Calu3 (cell line): ENCODE measurements at regions not wholly inside any gene's neighbourhood (a gene's known extent, or its start where the extent isn't known, plus 50 kb on each side); places are given as distances from the start of the nearest gene placed in this dataset.

Source experiments
- BruUV-seq: library from RNA; stranded (reverse); fragments of 400-500 nt; replicated peaks from 2 replicates; lab custom pipeline; 2021; lab: Mats Ljungman, UMichigan
- CTCF ChIA-PET: fragments of 300-600 bp; sonication (Branson Sonifier 250); formaldehyde crosslinking; loops from one replicate; lab custom pipeline; 2022; ENCODE audit warnings: antibody characterized with exemption; lab: Charles Lee
- DNase-seq: peaks from one replicate; pipeline ENCODE4 v3.0.0; 2022
- H3K27ac Mint-ChIP-seq: one replicate; pipeline ENCODE4 v1.8.0; 2022; ENCODE audit warnings: mixed read lengths; ENCODE audit not compliant: unreplicated experiment
- H3K27me3 Mint-ChIP-seq: one replicate; pipeline ENCODE4 v1.8.0; 2022; ENCODE audit warnings: mixed read lengths; ENCODE audit not compliant: unreplicated experiment
- H3K36me3 Mint-ChIP-seq: one replicate; pipeline ENCODE4 v1.8.0; 2022; ENCODE audit warnings: mild to moderate bottlenecking, moderate library complexity, mixed read lengths; ENCODE audit not compliant: insufficient read depth, unreplicated experiment
- H3K4me1 Mint-ChIP-seq: one replicate; pipeline ENCODE4 v1.8.0; 2022; ENCODE audit warnings: mild to moderate bottlenecking, low read depth, mixed read lengths; ENCODE audit not compliant: unreplicated experiment
- H3K4me3 Mint-ChIP-seq: one replicate; pipeline ENCODE4 v1.8.0; 2022; ENCODE audit warnings: mild to moderate bottlenecking, low read depth, moderate library complexity, mixed read lengths; ENCODE audit not compliant: unreplicated experiment
- H3K9me3 Mint-ChIP-seq: one replicate; pipeline ENCODE4 v1.8.0; 2022; ENCODE audit warnings: low read depth, mixed read lengths; ENCODE audit not compliant: unreplicated experiment
- intact Hi-C: fragments of 100-400 bp; cut with micrococcal nuclease; formaldehyde crosslinking; loops from one replicate; pipeline ENCODE4 v1.10.0; 2022; ENCODE audit not compliant: unreplicated experiment
- TF ChIP-seq, protein P1 (sequence below): fragments of 200-600 bp; IDR thresholded peaks from one replicate; pipeline ENCODE4 v1.8.0; 2022; ENCODE audit warnings: antibody characterized with exemption; ENCODE audit not compliant: unreplicated experiment

DNA sequence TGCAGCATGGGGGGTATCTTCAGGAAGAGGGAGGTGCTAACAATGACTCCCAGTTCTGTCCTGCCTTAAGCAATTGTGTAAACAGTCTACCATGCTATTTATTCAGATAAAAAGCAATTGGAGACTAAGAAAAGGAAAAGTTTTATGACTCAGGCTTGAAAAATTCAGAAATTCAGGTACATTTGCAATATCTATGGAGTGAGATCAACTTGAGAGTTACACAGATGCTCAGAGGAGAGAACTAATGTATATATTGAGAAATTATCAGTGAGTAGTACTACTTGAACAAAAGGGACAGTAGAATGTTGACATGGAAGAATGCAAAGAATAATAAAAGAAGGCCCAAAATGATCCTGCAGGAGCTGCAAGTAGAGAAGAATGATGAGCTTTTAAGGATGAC is 277.6 kb upstream of the DACH1 start:
- CTCF ChIA-PET, result interaction anchor here (0.7 kb wide), 1 partner anchor 18 kb away, joined by 3 read pairs; no protein-coding TSS in a partner anchor
- no TSS peak for BruUV-seq
- no peak overlapping the region for H3K27ac Mint-ChIP-seq

DNA sequence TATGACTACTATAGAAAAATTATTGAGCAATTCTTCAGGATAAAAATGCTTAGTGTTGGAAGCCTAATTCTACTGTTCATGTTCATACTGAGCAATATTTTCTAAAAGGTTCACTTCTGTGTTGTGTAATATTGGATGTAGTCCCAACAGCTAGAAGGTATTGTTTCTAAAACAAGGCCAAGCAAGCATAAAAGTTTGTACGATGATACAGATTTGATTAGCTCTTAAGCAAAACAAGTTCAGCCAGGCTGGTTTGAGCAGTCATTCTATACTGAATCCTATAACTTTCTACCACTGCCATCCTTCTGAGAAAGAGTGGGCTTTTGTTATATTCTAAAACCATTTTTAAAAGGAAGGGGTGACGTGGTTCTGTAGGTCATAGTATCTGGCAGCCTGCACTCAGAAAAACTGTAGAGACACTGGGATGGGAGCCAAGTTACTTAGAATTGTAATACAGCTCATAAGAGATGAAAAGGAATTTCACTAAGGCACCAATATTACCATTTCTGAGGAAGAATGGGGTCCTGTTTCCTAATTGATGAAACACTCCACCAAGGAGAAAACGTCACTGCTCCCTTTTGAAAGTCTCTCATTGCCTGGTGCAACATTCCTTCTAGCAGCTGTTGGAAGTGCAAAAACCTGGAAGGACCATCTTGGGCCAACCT is 275.0 kb upstream of the DACH1 start:
- Mint-ChIP-seq H3K27ac (no peak overlapping the region), H3K4me1 (no peaks in the 10 kb centered on the region), H3K4me3 (no peak overlapping the region), H3K27me3 (no peaks in the 10 kb centered on the region), H3K9me3 (no peaks in the 10 kb centered on the region), H3K36me3 (no peaks in the 10 kb centered on the region)
- intact Hi-C loops, result no loop called here
- no TSS peak for BruUV-seq
- TF ChIP-seq, protein P1, sequence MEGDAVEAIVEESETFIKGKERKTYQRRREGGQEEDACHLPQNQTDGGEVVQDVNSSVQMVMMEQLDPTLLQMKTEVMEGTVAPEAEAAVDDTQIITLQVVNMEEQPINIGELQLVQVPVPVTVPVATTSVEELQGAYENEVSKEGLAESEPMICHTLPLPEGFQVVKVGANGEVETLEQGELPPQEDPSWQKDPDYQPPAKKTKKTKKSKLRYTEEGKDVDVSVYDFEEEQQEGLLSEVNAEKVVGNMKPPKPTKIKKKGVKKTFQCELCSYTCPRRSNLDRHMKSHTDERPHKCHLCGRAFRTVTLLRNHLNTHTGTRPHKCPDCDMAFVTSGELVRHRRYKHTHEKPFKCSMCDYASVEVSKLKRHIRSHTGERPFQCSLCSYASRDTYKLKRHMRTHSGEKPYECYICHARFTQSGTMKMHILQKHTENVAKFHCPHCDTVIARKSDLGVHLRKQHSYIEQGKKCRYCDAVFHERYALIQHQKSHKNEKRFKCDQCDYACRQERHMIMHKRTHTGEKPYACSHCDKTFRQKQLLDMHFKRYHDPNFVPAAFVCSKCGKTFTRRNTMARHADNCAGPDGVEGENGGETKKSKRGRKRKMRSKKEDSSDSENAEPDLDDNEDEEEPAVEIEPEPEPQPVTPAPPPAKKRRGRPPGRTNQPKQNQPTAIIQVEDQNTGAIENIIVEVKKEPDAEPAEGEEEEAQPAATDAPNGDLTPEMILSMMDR, result no peak
- CTCF ChIA-PET, result no interaction called here
- no peak for DNase-seq

More for the DNA sequence above, 277.6 kb upstream of the DACH1 start:
- no peak overlapping the region for H3K4me3 Mint-ChIP-seq
- TF ChIP-seq, protein P1, result no peak
- no peak for DNase-seq
- no peaks in the 10 kb centered on the region for H3K9me3 Mint-ChIP-seq
- H3K27me3 Mint-ChIP-seq, result no peaks in the 10 kb centered on the region
- intact Hi-C loops, result no loop called here
- H3K4me1 Mint-ChIP-seq, result no peaks in the 10 kb centered on the region
- H3K36me3 Mint-ChIP-seq, result no peaks in the 10 kb centered on the region

DNA sequence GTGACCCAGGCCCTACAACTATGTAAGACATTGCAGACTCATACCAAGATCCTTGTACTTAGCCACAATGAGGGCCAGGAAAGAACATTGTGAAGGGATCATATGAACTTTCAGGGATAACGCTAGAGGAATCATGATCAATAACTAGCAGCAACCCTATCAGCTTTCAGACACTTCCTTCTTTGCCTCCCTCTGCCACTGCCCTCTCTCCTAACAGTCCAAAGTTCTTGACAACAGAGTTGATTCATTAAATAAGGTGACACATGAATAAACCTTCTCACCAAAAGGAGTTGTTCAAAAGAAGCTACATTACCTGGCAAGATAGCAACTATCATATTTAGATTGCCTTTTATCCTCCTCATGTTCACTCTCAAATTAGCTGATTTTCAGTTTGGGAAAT is 272.2 kb upstream of the DACH1 start:
- no TSS peak for BruUV-seq
- Mint-ChIP-seq H3K36me3 (no peaks in the 10 kb centered on the region), H3K9me3 (no peaks in the 10 kb centered on the region), H3K27me3 (no peaks in the 10 kb centered on the region), H3K4me3 (no peak overlapping the region), H3K4me1 (no peaks in the 10 kb centered on the region), H3K27ac (no peak overlapping the region)
- DNase-seq, result no peak
- TF ChIP-seq, protein P1, result no peak
- intact Hi-C loops, result no loop called here
- CTCF ChIA-PET, result interaction anchor here (0.5 kb wide), 1 partner anchor 1471 kb away, joined by 6 read pairs; no protein-coding TSS in a partner anchor

DNA sequence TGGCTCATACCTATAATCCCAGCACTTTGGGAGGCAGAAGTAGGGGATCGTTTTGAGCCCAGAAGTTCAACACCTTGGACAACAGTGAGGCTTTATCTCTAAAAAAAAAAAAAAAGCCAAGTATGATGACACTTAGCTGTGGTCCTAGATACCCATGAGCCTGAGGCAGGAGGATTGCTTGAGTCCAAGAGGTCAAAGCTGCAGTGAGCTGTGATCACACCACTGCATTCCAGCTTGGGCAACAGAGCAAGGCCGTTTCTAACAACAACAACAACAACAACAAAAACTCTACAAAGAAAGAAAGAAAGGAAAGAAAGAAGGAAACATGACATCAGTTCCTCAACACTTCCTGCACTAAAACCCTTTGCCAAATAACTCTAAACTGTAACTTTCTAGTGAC is 265.1 kb upstream of the DACH1 start:
- no peak overlapping the region for H3K4me3 Mint-ChIP-seq
- H3K36me3 Mint-ChIP-seq, result no peaks in the 10 kb centered on the region
- no peaks in the 10 kb centered on the region for H3K27me3 Mint-ChIP-seq
- no TSS peak for BruUV-seq
- CTCF ChIA-PET, result interaction anchor here (0.6 kb wide), 1 partner anchor 559 kb away, joined by 4 read pairs; no protein-coding TSS in a partner anchor
- TF ChIP-seq, protein P1, result no peak
- no peak for DNase-seq
- H3K4me1 Mint-ChIP-seq, result no peaks in the 10 kb centered on the region
- H3K9me3 Mint-ChIP-seq, result no peaks in the 10 kb centered on the region
- H3K27ac Mint-ChIP-seq, result no peak overlapping the region
- intact Hi-C loops, result no loop called here
